Activated CD4-positive, alpha-beta T cell treated with anti-CD3 and anti-CD28 coated beads, Interleukin-2, amount 50 U/mL, for 16 hours (primary cell): ENCODE measurements at regions not wholly inside any gene's neighbourhood (a gene's known extent, or its start where the extent isn't known, plus 50 kb on each side); places are given as distances from the start of the nearest gene placed in this dataset.
"Not testable (repeated sequence)": the region's sequence is repeated elsewhere in the genome, so short reads cannot be mapped to it uniquely, and the experiment has no call there.

Experiments used
- DNase-seq: peaks from one replicate; pipeline ENCODE4 v3.0.0-alpha.2; 2020

GRCh38 chr14:101634850-101635748 is 73.8 kb downstream of the DIO3 start:
- DNase-seq, result no peak

DNA sequence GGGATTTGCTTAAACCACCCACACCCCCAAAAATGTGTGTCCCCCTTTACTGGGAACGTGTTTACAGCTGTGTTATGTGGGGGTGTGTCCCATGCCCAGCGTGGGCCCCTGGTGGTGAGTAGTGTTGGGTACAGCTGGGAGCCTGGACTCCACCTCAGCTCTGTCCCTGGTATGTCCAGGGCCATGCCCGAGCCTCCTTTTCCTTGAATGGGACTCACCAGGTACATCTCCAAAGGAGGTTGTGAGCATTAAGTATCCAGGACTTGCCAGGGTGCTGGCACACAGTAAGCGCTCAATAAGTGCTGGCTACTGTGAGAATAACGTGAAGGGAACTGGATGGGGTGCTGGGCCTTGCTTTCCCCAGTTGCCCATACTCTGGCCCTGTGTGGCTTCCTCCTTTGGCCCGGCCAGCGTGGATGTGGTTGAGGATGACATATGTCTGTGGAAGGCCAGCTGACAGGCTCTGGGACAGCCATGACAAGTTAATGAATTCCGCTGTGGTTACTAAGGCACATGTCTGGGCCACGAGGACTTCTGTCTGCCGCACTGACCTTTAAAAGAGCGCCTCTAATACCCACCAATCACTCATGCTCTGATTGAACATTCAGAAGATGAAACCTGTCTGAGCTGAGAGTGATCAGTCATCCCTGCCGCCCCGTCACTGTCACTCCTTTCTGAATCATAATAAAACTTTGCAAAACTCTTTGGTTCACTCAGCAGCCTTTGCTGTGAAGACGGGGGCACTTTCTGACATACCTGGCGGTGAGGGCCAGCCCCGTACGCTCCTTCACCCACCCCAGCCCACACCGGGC is 74.7 kb downstream of the DIO3 start:
- peak; percentile 76 for DNase-seq

- DNase-seq, result no peak
Measured at GRCh38 chr14:101639241-101639833, 78.0 kb downstream of the DIO3 start.

DNA sequence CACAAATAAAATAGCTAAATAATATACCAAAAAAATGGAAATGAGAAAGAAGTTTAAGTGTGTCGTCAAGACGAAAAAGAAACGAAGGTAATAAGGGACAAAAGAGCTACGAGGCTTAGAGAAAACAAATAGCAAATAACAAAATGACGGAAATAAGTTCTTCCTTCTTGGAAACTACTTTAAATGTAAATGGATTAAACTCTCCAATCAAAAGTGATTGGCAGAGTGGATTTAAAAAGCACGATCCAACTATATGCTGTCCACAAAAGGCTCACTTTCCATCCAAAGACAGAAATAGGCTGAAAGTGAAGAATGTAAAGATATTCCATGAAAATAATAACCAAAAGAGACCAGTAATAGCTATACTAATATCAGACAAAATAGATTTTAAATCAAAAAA is 82.4 kb downstream of the DIO3 start:
- DNase-seq, result no peak

- no peak for DNase-seq
Measured at GRCh38 chr14:101654051-101654450, 92.8 kb downstream of the DIO3 start.

- DNase-seq, result no peak
Measured at GRCh38 chr14:101657372-101657771, 96.1 kb downstream of the DIO3 start.

DNA sequence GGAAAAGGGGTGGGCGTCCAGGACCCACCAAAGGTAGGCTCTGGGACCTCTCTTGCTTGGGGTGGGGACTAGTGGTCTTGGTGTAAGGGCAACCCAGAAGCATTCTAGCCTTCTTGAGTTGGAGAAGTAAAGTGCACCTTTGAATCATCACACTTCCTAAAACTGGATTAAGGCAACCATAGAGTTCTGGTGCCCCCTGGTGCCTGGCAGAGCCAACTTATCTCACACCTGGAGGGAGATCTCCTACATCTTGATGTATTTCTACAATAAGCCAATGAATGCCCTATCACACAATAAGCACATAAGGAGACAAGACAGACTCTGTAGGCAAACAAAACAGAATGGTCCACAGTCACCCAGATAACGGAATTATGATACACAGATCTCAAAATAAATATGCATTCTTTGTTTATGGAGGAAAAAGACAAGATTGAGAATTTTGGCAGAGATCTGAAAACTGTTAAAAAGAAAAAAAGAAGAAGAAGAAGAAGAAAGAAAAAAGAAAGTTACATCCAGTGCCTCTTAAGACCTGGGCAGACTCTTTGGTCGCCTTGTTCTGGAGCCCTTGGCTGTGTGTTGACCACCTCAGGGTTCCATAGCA is 95.9 kb upstream of the PPP2R5C start:
- peak; percentile 50 for DNase-seq

DNA sequence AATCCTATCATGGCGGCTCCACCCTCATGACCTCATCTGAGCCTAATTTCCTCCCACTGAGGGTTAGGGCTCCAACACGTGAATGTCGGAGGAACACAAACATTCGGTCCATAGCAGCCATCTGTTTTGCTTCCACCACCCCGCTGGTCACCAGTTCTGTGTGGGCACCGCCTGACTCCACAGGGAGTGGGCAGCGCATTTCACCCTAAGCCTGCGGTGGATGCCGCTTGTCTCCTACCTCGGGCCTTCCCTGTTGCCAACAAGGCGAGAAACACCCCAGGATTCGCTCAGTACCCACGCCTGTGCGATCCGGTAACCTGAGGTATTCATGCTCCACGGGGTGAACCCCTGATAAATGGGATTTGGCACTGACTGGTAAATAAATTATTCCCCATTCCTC is 95.2 kb upstream of the PPP2R5C start:
- no peak for DNase-seq

GRCh38 chr14:101669629-101670028 is 91.9 kb upstream of the PPP2R5C start:
- DNase-seq, result no peak

- DNase-seq, result no peak
Measured at GRCh38 chr14:101673873-101674272, 87.6 kb upstream of the PPP2R5C start.

DNA sequence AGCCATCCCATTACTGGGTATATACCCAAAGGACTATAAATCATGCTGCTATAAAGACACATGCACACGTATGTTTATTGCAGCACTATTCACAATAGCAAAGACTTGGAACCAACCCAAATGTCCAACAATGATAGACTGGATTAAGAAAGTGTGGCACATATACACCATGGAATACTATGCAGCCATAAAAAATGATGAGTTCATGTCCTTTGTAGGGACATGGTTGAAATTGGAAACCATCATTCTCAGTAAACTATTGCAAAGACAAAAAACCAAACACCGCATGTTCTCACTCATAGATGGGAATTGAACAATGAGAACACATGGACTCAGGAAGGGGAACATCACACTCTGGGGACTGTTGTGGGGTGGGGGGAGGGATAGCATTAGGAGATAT is 85.7 kb upstream of the PPP2R5C start:
- not testable (repeated sequence) for DNase-seq

- not testable (repeated sequence) for DNase-seq
Measured at GRCh38 chr14:101677912-101678327, 83.6 kb upstream of the PPP2R5C start.

GRCh38 chr14:101681795-101682194 is 79.7 kb upstream of the PPP2R5C start:
- no peak for DNase-seq

- no peak for DNase-seq
Measured at GRCh38 chr14:101683365-101683764, 78.1 kb upstream of the PPP2R5C start.

DNA sequence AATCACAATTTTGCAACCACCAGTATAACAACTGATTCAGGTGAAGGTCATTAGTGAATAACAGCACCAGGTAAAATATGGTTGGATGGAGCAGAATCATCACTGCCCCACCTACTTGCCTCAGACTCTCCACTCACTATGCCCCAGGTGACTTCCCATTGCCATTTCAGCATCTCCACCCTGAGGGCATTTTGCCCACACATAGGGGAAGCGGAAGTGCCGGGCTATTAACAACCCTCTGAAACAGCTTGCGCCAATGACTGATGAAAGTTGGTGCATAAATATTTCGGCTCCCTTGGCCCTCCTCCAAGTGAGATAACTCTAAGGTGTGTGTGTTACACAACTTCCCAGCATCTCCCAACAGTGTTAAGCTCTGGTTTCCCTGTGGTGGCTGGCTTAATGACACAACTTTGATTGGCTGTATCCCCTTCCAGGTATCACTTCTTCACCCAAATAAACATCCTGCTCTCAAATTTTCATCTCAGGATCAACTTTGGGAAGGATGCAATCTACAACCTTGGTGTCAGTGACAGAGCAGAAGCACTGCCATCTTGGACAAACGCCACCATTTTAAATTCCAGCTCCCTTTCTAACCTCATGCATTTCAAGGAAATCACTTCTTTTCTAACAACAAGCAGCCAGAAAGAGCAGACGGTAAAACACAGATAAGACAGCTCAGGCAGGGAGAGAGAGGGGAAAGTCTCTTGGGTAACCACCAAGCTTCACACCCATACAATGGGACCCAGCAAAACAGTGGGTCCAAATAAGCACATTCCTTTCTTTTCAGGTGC is 73.6 kb upstream of the PPP2R5C start:
- no peak for DNase-seq

DNA sequence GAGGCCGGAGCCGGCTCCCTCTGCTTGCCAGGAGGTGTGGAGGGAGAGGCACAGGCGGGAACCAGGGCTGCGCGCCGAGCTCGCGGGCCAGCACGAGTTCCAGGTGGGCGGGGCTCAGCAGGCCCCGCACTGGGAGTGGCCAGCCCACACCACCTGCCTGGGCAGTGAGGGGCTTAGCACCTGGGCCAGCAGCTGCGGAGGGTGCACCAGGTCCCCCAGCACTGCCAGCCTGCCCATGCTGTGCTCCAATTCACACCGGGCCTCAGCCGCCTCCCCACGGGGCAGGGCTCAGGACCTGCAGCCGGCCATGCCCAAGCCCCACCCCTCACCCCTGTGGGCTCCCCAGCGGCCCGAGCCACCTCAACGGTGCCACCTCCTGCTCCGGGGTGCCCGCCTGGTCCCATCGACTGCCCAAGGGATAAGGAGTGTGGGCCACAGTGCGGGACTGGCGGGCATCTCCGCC is 72.4 kb upstream of the PPP2R5C start:
- DNase-seq, result no peak

- not testable (repeated sequence) for DNase-seq
Measured at GRCh38 chr14:101689966-101690365, 71.5 kb upstream of the PPP2R5C start.

GRCh38 chr14:101695659-101696058 is 65.8 kb upstream of the PPP2R5C start:
- DNase-seq, result no peak

DNA sequence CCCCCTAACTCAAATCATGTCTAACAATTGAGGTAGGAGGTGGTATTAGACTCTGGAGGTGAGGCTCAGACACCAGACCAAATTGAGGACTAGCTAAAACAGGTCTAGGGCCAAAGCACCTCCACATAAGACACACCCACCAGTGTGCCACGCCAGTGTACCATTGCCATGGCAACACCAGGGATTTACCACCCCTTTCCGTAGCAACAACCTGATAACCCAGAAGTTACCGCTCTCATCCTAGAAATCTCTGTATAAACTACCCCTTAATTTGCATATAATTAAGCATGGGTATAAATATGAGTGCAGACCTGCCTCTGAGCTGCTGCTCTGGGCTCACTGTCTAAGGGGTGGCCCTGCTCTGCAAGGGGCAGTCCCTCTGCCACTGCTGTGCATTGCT is 57.4 kb upstream of the PPP2R5C start:
- DNase-seq, result no peak

- DNase-seq, result peak; percentile 67
Measured at GRCh38 chr14:101705733-101706508, 55.6 kb upstream of the PPP2R5C start.

DNA sequence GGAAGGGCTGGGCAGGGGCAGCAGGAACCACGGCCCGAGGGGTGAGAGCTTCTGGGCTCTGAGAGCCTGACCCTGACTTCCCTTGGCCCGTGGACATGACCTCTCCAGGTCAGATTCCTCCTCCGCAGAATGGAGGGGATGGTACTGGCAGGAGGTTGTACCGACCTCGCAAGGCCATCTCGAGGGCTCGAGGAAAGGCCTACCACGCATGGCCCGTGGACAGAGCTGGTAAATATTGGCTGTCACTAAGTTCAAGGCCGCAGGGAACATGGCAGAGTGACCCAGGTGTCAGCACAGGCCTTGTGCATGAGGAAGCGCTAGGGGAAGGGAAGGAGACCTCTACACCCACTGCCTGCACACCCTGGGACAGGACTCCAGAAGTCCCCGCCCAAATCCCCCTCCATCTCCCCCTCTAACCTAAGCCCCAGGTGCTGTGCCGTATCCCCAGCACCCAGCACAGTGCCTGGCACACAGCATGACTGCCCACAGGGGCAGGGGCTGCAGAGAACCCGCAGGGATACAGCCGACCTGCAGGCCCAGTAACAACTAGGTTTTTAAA is 54.9 kb upstream of the PPP2R5C start:
- DNase-seq, result no peak
